Endothelial cell of umbilical vein (primary cell): ENCODE measurements at regions not wholly inside any gene's neighbourhood (a gene's known extent, or its start where the extent isn't known, plus 50 kb on each side); places are given as distances from the start of the nearest gene placed in this dataset.

Source experiments
- BruUV-seq: library from RNA; stranded (reverse); fragments of 400-500 nt; replicated peaks from 2 replicates; lab custom pipeline; 2021; lab: Mats Ljungman, UMichigan
- CTCF ChIA-PET: fragments of 300-600, 350-600 bp; sonication (Branson Sonifier 250); formaldehyde crosslinking; loops from one replicate; lab custom pipeline; 2021; ENCODE audit warnings: antibody characterized with exemption, inconsistent platforms; lab: Charles Lee
- POLR2A ChIA-PET: fragments of 300-600, 350-600 bp; sonication (Branson Sonifier 250); formaldehyde crosslinking; loops from one replicate; lab custom pipeline; 2021; ENCODE audit warnings: antibody characterized with exemption, inconsistent platforms; lab: Charles Lee
- DNase-seq: peaks from one replicate; pipeline ENCODE4 v3.0.0-alpha.2; 2011; ENCODE audit warnings: low read depth, low spot score
- FAIRE-seq: peaks from 2 replicates; lab custom pipeline; 2011; peaks lifted over from hg19 to GRCh38; lab: Jason Lieb, UNC
- H2AFZ ChIP-seq: 2 replicates; pipeline ENCODE4 v1.6.0; 2012; ENCODE audit warnings: low read depth, low read length, control low read depth, inconsistent platforms
- H3K27ac ChIP-seq: 2 replicates; pipeline ENCODE4 v1.5.1; 2011; ENCODE audit warnings: low read depth, mild to moderate bottlenecking, control low read depth, low read length, moderate library complexity; ENCODE audit not compliant: insufficient read depth
- H3K27me3 ChIP-seq, 2 experiments: 2 replicates each; pipeline versions ENCODE4 v1.6.0 to v1.6.1; 2011; ENCODE audit warnings: low read length in 2 of 2, mixed read lengths in 1 of 2; ENCODE audit not compliant: control insufficient read depth in 2 of 2, insufficient read depth in 2 of 2
- H3K36me3 ChIP-seq, 2 experiments: 2 replicates in 1 of 2; 3 replicates in 1 of 2; pipeline ENCODE4 v1.5.1; 2011; ENCODE audit warnings: low read length in 2 of 2, mild to moderate bottlenecking in 1 of 2, moderate library complexity in 1 of 2; ENCODE audit not compliant: control insufficient read depth in 2 of 2, insufficient read depth in 2 of 2; ENCODE audit errors: extremely low read depth in 1 of 2
- H3K4me1 ChIP-seq: 3 replicates; pipeline ENCODE4 v1.5.1; 2011; ENCODE audit warnings: mild to moderate bottlenecking, low read length; ENCODE audit not compliant: control insufficient read depth, insufficient read depth; ENCODE audit errors: extremely low read depth
- H3K4me2 ChIP-seq: 2 replicates; pipeline ENCODE4 v1.6.1; 2011; ENCODE audit warnings: low read length, control low read depth, mixed read lengths; ENCODE audit not compliant: insufficient read depth
- H3K4me3 ChIP-seq, 3 experiments: fragments of 200-600 bp in 1 of 3; sonication (generic), shearing (Covaris generic) in 1 of 3; replicated peaks in 1 of 3; 2 replicates each; pipeline ENCODE4 v1.5.1; 2011 to 2016; ENCODE audit warnings: control low read depth in 3 of 3, low read length in 3 of 3, mild to moderate bottlenecking in 2 of 3, inconsistent platforms in 1 of 3, low read depth in 1 of 3, moderate library complexity in 1 of 3; ENCODE audit not compliant: insufficient read depth in 1 of 3
- H3K79me2 ChIP-seq: 2 replicates; pipeline ENCODE4 v1.6.0; 2012; ENCODE audit warnings: low read length, inconsistent platforms; ENCODE audit not compliant: control insufficient read depth, insufficient read depth
- H3K9ac ChIP-seq: replicated peaks from 2 replicates; pipeline ENCODE3; 2011; ENCODE audit warnings: low read length, control low read depth; ENCODE audit not compliant: insufficient read depth; ENCODE audit errors: extremely low read depth
- H3K9me1 ChIP-seq: replicated peaks from 3 replicates; pipeline ENCODE4 v1.6.0; 2011; ENCODE audit warnings: mild to moderate bottlenecking, low read length; ENCODE audit not compliant: control insufficient read depth, insufficient read depth; ENCODE audit errors: extremely low read depth
- H3K9me3 ChIP-seq: replicated peaks from 2 replicates; pipeline ENCODE4 v1.5.1; 2012; ENCODE audit warnings: low read length, inconsistent platforms; ENCODE audit not compliant: control insufficient read depth, insufficient read depth
- H4K20me1 ChIP-seq: replicated peaks from 2 replicates; pipeline ENCODE3; 2011; ENCODE audit warnings: mild to moderate bottlenecking, low read length; ENCODE audit not compliant: control insufficient read depth, insufficient read depth; ENCODE audit errors: extremely low read depth
- CTCF ChIP-seq, 2 donors: IDR thresholded peaks; 1 replicate in 1 of 2; 2 replicates in 1 of 2; pipeline ENCODE4 v1.5.1; 2011; ENCODE audit warnings: low read length in 2 of 2, mild to moderate bottlenecking in 2 of 2, moderate library complexity in 2 of 2, control low read depth in 1 of 2, inconsistent platforms in 1 of 2, low read depth in 1 of 2; ENCODE audit not compliant: insufficient read depth in 1 of 2; ENCODE audit errors: extremely low read depth in 1 of 2
- EZH2 ChIP-seq: IDR thresholded peaks from 2 replicates; pipeline ENCODE4 v1.6.1; 2012; ENCODE audit warnings: borderline replicate concordance, low read depth, mild to moderate bottlenecking, moderate library complexity, low read length, inconsistent platforms; ENCODE audit not compliant: severe bottlenecking
- FOS ChIP-seq: IDR thresholded peaks from 2 replicates; pipeline ENCODE4 v1.6.1; 2011; ENCODE audit warnings: mild to moderate bottlenecking, low read length, moderate library complexity, borderline replicate concordance; ENCODE audit not compliant: insufficient read depth
- GATA2 ChIP-seq: IDR thresholded peaks from 2 replicates; pipeline ENCODE4 v1.7.0; 2011; ENCODE audit warnings: low read depth, mild to moderate bottlenecking, moderate library complexity, mixed read lengths, low read length; ENCODE audit not compliant: insufficient read length, insufficient read depth
- JUN ChIP-seq: IDR thresholded peaks from 2 replicates; pipeline ENCODE4 v1.6.1; 2011; ENCODE audit warnings: borderline replicate concordance, low read depth; ENCODE audit not compliant: insufficient read length, insufficient read depth
- MAX ChIP-seq: IDR thresholded peaks from 2 replicates; pipeline ENCODE4 v1.6.1; 2011; ENCODE audit not compliant: insufficient read depth, insufficient read length
- MYC ChIP-seq: IDR thresholded peaks from one replicate; pipeline ENCODE4 v1.6.1; 2011; ENCODE audit warnings: mild to moderate bottlenecking, low read depth, low read length
- POLR2A ChIP-seq: IDR thresholded peaks from 2 replicates; pipeline ENCODE4 v1.6.1; 2012; ENCODE audit warnings: low read depth, mild to moderate bottlenecking, control low read depth, low read length
- POLR2AphosphoS5 ChIP-seq: IDR thresholded peaks from 2 replicates; pipeline ENCODE4 v1.6.1; 2012; ENCODE audit warnings: low read depth, mild to moderate bottlenecking, control low read depth, low read length, moderate library complexity; ENCODE audit not compliant: insufficient read depth
- dilution Hi-C: fragments of 300-500 bp; cut with MboI; formaldehyde crosslinking; loops from one replicate; pipeline ENCODE4 v1.15.0; 2019; ENCODE audit warnings: low sequenced_read_pairs; ENCODE audit not compliant: extremely low pct_ligation_motif_present
- intact Hi-C: fragments of 100-400 bp; cut with micrococcal nuclease; formaldehyde crosslinking; loops from one replicate; pipeline ENCODE4 v1.10.0; 2022

- intact Hi-C loops (no loop called here), dilution Hi-C loops (no loop called here)
- H3K9me1 ChIP-seq = no peaks in the 10 kb centered on the region
- H3K79me2 ChIP-seq = no peaks in the 10 kb centered on the region
- H3K9me3 ChIP-seq = no peaks in the 10 kb centered on the region
- ChIA-PET CTCF (interaction anchor here (2.0 kb wide), 1 partner anchor 255 kb away, joined by 8 read pairs; no protein-coding TSS in a partner anchor), POLR2A (no interaction called here)
- no peaks in the 10 kb centered on the region for H3K4me1 ChIP-seq
- H3K27me3 ChIP-seq = no peaks in the 10 kb centered on the region
- no peak overlapping the region for H3K27ac ChIP-seq
- TF ChIP-seq POLR2AphosphoS5 (no peak), JUN (no peak), GATA2 (no peak), MAX (no peak), FOS (no peak), CTCF (IDR thresholded peaks at IDR 0.05; ENCODE audit: extremely low read depth in 1 of 2, insufficient read depth in 1 of 2, low read depth in 1 of 2, low read length in 2 of 2) (no peak), EZH2 (no peak), POLR2A (no peak), MYC (no peak)
- no peaks in the 10 kb centered on the region for H3K36me3 ChIP-seq
- no TSS peak for BruUV-seq
- DNase-seq (no peak), FAIRE-seq (no peak)
- no peaks in the 10 kb centered on the region for H4K20me1 ChIP-seq
- no peak overlapping the region for H2AFZ ChIP-seq
- H3K4me3 ChIP-seq = no peak overlapping the region
- H3K4me2 ChIP-seq = no peak overlapping the region
- no peak overlapping the region for H3K9ac ChIP-seq
Measured at GRCh38 chr21:16074950-16075489, 345.2 kb downstream of the USP25 start.
